ENCODE measurements at regions not wholly inside any gene's neighbourhood (a gene's known extent, or its start where the extent isn't known, plus 50 kb on each side); places are given as distances from the start of the nearest gene placed in this dataset.

- H3K4me3 ChIP-seq (ENCODE audit: low read length) = no peak overlapping the region
- no peak for TF ChIP-seq CTCF (conservative IDR thresholded peaks at IDR 0.05; ENCODE audit: low read depth, low read length)
- DNase-seq (ENCODE audit: low read depth) = peak; percentile 27
Measured at GRCh38 chr18:54742659-54743604, 85.3 kb upstream of the RAB27B start.

- TF ChIP-seq CTCF (conservative IDR thresholded peaks at IDR 0.05; ENCODE audit: low read depth, low read length) = no peak
- no peak for DNase-seq (ENCODE audit: low read depth)
- H3K4me3 ChIP-seq (ENCODE audit: low read length) = no peak overlapping the region
Measured at GRCh38 chr18:54743605-54743995, 84.7 kb upstream of the RAB27B start.

DNA sequence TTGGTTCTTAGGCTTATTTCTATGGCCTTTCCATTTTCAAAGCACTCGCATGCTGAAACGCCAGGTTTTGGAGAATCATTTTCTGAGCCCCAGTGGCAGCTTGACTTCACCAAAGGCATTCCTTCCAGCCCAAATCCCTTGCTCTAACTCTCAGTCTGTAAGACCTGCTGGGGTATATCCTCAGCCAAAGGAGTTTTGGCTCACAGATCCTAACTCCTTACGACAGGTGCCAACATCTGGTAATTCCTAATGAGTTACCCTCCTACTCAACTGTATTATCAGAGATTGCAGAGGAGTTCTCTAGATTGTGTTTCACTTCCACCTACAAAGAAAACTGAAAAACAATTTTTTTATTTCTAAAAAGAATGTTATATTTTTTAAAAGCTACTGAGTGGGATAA, 79.0 kb upstream of the RAB27B start:
- TF ChIP-seq CTCF (conservative IDR thresholded peaks at IDR 0.05; ENCODE audit: low read depth, low read length) = no peak
- DNase-seq (ENCODE audit: low read depth) = no peak
- H3K4me3 ChIP-seq (ENCODE audit: low read length) = no peak overlapping the region

DNA sequence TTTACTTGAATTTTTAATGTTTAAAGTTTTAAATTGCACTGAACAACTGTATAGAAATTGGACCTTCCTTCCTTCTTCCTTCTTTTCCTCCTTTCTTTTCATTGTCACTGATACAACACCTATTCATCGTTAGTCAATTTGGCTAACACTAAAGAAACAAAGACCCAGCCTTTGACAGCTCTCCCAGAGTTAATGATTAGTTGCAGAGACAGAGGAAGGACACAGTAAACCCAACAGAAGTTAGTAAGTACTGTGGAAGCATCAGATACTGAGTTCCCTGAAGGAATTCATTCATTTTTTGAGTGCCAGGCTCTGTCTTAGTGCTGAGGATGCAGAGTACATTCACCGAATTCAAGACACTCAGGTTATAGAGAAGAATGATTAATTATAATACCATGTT, 77.9 kb upstream of the RAB27B start:
- H3K4me3 ChIP-seq (ENCODE audit: low read length) = no peak overlapping the region
- TF ChIP-seq CTCF (conservative IDR thresholded peaks at IDR 0.05; ENCODE audit: low read depth, low read length) = no peak
- DNase-seq (ENCODE audit: low read depth) = no peak

DNA sequence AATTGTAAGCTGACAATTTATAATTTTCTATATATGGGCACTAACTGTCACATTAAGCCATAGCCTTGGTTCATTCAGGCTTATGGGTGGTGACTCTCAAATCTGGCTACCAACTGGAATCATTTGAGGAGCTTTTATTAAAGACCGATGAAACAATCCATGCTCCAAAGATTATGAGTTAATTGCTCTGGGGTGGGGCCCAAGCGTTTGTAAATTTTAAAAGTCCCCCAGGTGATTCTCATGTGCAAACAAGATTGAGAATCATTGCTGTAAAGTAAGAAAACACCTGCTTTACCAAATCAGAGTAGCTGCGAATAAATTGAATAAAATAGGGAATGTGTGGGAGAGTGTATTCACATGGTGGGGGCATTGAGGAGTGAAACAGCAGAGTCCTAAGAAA, 76.1 kb upstream of the RAB27B start:
- TF ChIP-seq CTCF (conservative IDR thresholded peaks at IDR 0.05; ENCODE audit: low read depth, low read length) = no peak
- DNase-seq (ENCODE audit: low read depth) = no peak
- H3K4me3 ChIP-seq (ENCODE audit: low read length) = no peak overlapping the region

DNA sequence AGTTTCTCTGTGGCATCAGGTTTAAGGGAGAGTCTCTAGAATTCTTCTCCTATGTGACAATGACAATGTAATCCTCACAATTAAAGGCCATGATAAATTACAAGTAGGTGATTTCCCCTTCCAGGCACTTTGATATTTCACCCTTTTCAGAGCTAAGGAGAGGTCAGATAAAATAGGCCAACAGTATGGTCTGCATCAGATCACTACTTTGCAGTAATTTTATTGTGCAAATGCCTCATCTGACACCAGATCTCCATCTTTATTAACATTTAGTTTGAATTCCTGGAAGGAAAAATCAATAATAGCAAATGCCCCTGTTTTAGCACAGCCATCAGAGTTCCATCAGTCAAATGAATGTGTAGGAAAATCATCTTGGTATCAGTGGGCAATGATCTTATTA, 72.8 kb upstream of the RAB27B start:
- DNase-seq (ENCODE audit: low read depth) = no peak
- no peak overlapping the region for H3K4me3 ChIP-seq (ENCODE audit: low read length)
- no peak for TF ChIP-seq CTCF (conservative IDR thresholded peaks at IDR 0.05; ENCODE audit: low read depth, low read length)

- DNase-seq (ENCODE audit: low read depth) = no peak
- no peak for TF ChIP-seq CTCF (conservative IDR thresholded peaks at IDR 0.05; ENCODE audit: low read depth, low read length)
- no peak overlapping the region for H3K4me3 ChIP-seq (ENCODE audit: low read length)
Measured at GRCh38 chr18:54762386-54762785, 65.9 kb upstream of the RAB27B start.
